Dendritic cell treated with granulocyte-macrophage colony-stimulating factor and Interleukin-4, amounts not matched to agents 40 ng/mL and 50 ng/mL, for 4 days (primary cell): ENCODE measurements at regions not wholly inside any gene's neighbourhood (a gene's known extent, or its start where the extent isn't known, plus 50 kb on each side); places are given as distances from the start of the nearest gene placed in this dataset.
"Not testable (repeated sequence)": the region's sequence is repeated elsewhere in the genome, so short reads cannot be mapped to it uniquely, and the experiment has no call there.

Experiments used
- H3K27ac Mint-ChIP-seq: one replicate; pipeline ENCODE4 v1.8.0; 2022; ENCODE audit warnings: mild to moderate bottlenecking, mixed read lengths
- H3K27me3 Mint-ChIP-seq: one replicate; pipeline ENCODE4 v1.8.0; 2022; ENCODE audit warnings: mild to moderate bottlenecking, mixed read lengths
- H3K36me3 Mint-ChIP-seq: one replicate; pipeline ENCODE4 v1.8.0; 2022; ENCODE audit warnings: low read depth, mixed read lengths
- H3K4me1 Mint-ChIP-seq: one replicate; pipeline ENCODE4 v1.8.0; 2022; ENCODE audit warnings: low read depth, mixed read lengths
- H3K4me3 Mint-ChIP-seq: one replicate; pipeline ENCODE4 v1.8.0; 2022; ENCODE audit warnings: mild to moderate bottlenecking, moderate library complexity, mixed read lengths
- H3K9me3 Mint-ChIP-seq: one replicate; pipeline ENCODE4 v1.8.0; 2022; ENCODE audit warnings: mixed read lengths
- intact Hi-C: fragments of 100-400 bp; cut with micrococcal nuclease; formaldehyde crosslinking; loops from one replicate; pipeline ENCODE4 v1.15.0; 2022

GRCh38 chr1:120972863-120973262 is 83.3 kb downstream of the PPIAL4A start:
- H3K27me3 Mint-ChIP-seq, H3K4me3 Mint-ChIP-seq, H3K9me3 Mint-ChIP-seq, H3K27ac Mint-ChIP-seq, intact Hi-C loops, H3K36me3 Mint-ChIP-seq, H3K4me1 Mint-ChIP-seq: not testable (repeated sequence)

- intact Hi-C loops, H3K4me3 Mint-ChIP-seq, H3K27ac Mint-ChIP-seq, H3K36me3 Mint-ChIP-seq, H3K9me3 Mint-ChIP-seq, H3K27me3 Mint-ChIP-seq, H3K4me1 Mint-ChIP-seq: not testable (repeated sequence)
Observed at GRCh38 chr1:120973836-120974235, 84.3 kb downstream of the PPIAL4A start.

DNA sequence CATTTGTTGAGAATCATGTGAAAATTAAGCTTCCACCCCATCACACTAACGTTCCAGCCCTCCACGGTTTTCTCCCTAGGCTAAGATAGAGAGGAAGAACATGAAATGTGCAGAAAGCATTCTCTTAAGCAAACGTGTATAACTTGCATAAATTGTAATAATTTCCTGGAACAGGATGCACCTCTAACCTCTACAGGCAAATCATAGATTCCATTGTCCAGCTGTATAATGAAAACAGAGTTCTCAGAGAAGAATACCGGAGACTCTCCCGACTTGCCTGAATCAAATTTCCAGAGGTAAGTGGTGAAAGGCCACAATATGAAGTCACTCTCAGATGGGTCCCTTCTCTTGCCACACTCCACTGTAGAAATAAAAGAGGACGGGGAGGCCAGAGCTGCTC is 87.7 kb downstream of the PPIAL4A start:
- H3K27ac Mint-ChIP-seq, H3K27me3 Mint-ChIP-seq: not testable (repeated sequence)

GRCh38 chr1:120981489-120982094 is 92.0 kb downstream of the PPIAL4A start:
- intact Hi-C loops, H3K9me3 Mint-ChIP-seq, H3K36me3 Mint-ChIP-seq, H3K4me1 Mint-ChIP-seq, H3K27ac Mint-ChIP-seq, H3K27me3 Mint-ChIP-seq, H3K4me3 Mint-ChIP-seq: not testable (repeated sequence)

More for the DNA sequence above, 87.7 kb downstream of the PPIAL4A start:
- H3K4me1 Mint-ChIP-seq, intact Hi-C loops, H3K4me3 Mint-ChIP-seq, H3K9me3 Mint-ChIP-seq, H3K36me3 Mint-ChIP-seq: not testable (repeated sequence)

DNA sequence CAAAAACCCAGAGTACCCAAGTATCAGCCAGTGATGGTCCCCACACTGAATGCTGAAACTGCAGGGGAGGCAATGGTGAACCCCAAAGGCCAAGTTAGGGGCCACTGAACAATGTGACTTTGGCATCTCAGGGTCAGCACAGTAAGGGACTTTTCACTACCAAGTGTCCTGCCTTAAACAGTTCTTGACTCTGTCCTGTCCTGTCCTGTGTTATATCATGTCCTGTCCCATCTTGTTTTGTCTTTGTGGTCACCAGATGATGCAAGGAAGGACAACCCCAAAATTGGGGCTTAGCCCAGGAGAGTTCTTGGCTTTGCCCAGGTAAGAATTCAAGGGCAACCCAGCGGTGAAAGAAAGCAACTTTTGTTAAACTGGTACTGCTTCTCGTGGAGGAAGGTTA is 105.0 kb downstream of the PPIAL4A start:
- H3K27me3 Mint-ChIP-seq, H3K4me3 Mint-ChIP-seq, H3K27ac Mint-ChIP-seq, H3K9me3 Mint-ChIP-seq, H3K36me3 Mint-ChIP-seq, intact Hi-C loops, H3K4me1 Mint-ChIP-seq: not testable (repeated sequence)

DNA sequence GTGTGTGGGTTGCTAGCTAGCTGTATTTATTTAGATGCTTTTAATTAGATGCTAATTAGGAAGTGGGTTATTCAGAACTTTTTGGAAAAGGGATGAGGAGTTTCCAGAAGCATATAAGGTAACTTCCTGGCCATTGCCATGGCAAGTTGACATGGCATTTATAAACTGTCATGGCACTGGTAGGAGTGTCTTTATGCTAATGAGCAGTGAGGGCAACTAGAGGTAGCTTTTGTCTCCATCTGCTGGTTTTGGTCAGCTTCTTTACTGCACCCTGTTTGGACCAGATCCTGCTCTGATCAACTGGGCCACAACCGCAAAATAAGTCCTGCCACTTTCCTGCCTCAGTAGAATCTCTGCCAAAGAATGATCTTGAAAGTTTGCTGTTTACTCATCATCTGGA is 105.5 kb downstream of the PPIAL4A start:
- H3K27me3 Mint-ChIP-seq, H3K4me1 Mint-ChIP-seq, H3K4me3 Mint-ChIP-seq, intact Hi-C loops, H3K36me3 Mint-ChIP-seq, H3K9me3 Mint-ChIP-seq, H3K27ac Mint-ChIP-seq: not testable (repeated sequence)

DNA sequence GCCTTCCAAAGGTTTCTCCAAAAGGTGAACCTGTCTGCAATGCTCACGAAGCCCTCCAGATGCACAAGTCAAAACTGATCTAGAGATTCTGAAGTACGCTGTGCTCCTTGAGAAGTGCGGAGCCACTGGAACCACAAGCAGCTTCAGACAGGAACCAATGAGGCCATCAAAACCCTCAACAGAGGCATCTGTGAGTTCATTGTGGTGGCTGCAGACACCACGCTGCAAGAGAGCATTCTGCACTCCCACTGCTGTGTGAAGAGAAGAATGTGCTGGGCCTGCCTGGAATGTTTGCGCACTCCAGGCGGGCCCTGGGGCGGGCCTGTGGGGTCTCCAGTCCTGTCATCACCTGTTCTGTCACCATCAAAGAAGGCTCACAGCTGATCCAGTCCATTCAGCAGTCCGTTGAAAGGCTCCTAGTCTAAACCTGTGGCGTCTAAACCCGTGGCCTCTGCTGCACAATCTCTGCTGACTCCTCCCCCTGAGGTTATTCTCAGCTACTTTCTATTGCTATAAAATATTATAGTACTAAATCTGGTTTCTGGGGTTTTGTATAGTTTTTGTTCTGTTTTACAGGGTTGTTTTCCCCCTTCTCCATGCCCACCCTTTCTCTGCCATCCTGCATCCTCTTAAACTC is 111.6 kb downstream of the PPIAL4A start:
- H3K27me3 Mint-ChIP-seq, H3K27ac Mint-ChIP-seq, intact Hi-C loops, H3K36me3 Mint-ChIP-seq, H3K9me3 Mint-ChIP-seq, H3K4me3 Mint-ChIP-seq, H3K4me1 Mint-ChIP-seq: not testable (repeated sequence)

DNA sequence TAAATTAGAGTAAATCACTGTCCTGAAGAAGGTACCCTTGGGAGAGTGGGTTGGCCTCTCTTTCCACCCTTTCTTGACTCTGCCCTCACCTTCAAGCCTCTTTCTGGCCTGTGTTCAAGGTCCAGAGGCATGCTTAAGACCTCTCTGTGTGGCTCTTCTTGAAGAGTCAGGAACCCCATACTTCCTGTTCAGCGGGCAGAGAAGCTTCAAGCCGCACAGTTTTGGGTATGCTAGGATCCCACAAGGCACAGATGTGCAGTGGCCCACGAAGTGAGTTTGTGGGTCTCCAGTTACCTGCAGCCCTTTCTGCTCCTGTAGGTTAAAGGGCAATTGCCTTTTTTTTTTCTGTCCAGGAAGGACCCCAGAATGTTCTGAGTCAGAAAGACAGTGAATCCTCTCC is 113.7 kb downstream of the PPIAL4A start:
- H3K4me3 Mint-ChIP-seq, H3K36me3 Mint-ChIP-seq, intact Hi-C loops, H3K9me3 Mint-ChIP-seq, H3K27ac Mint-ChIP-seq, H3K4me1 Mint-ChIP-seq: not testable (repeated sequence)
- H3K27me3 Mint-ChIP-seq, result peaks cover 15% of the 10 kb centered on the region

DNA sequence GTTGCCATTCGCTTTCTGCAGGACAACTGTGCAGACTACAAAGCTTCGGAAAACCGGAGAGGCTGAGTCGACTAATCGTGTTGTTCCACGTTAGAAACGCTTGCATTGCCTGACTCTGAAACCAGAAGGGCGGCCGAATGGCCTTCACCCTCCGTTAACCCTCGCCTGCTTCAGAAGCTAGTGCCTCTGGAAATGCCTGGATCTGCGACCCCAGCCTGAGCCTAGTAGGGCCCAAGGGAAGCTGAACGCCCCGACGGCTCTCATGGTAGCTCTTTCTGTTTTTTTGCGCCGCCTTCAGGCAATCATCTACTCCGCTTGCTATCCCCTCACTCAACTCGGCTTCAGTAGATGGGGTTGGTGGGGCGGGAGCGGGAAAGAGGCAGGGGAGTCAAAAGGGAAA is 117.3 kb downstream of the PPIAL4A start:
- Mint-ChIP-seq H3K27me3 (peaks cover 30% of the 10 kb centered on the region), H3K4me1 (peaks cover 19% of the 10 kb centered on the region)
- H3K4me3 Mint-ChIP-seq, H3K27ac Mint-ChIP-seq, intact Hi-C loops, H3K36me3 Mint-ChIP-seq, H3K9me3 Mint-ChIP-seq: not testable (repeated sequence)

DNA sequence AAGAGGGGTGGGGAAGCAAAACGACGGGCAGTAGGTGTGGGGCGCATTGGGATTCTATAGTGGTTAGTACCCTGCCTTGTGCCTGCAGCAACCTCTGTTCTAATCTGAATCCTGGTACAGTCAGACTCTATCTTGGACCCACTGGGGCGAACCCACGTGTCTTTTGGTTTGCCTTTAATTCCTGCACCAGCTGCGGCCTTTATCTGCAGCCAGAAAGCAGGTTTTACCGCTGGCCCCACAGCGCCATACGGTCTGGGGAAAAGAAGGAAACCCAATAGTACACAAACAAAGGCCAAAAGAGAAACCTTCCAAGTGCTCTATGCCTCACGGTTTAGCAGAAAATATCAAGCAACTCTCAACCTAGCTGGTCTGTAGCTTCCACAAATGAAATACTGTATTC is 118.2 kb downstream of the PPIAL4A start:
- H3K27ac Mint-ChIP-seq, H3K36me3 Mint-ChIP-seq, H3K9me3 Mint-ChIP-seq, intact Hi-C loops: not testable (repeated sequence)
- H3K27me3 Mint-ChIP-seq, result peaks cover 30% of the 10 kb centered on the region
- peak overlapping the region; percentile 51 for H3K4me3 Mint-ChIP-seq
- H3K4me1 Mint-ChIP-seq, result peaks cover 19% of the 10 kb centered on the region

- Mint-ChIP-seq H3K4me3 (peak overlapping the region; percentile 68), H3K27me3 (peaks cover 30% of the 10 kb centered on the region), H3K4me1 (peaks cover 19% of the 10 kb centered on the region)
- H3K36me3 Mint-ChIP-seq, intact Hi-C loops, H3K9me3 Mint-ChIP-seq, H3K27ac Mint-ChIP-seq: not testable (repeated sequence)
Observed at GRCh38 chr1:121008512-121009215, 119.1 kb downstream of the PPIAL4A start.

GRCh38 chr1:121009216-121010057 is 119.9 kb downstream of the PPIAL4A start:
- intact Hi-C loops, H3K36me3 Mint-ChIP-seq, H3K27ac Mint-ChIP-seq, H3K9me3 Mint-ChIP-seq: not testable (repeated sequence)
- Mint-ChIP-seq H3K4me3 (peak overlapping the region; percentile 68), H3K27me3 (peaks cover 30% of the 10 kb centered on the region), H3K4me1 (peaks cover 19% of the 10 kb centered on the region)

- H3K36me3 Mint-ChIP-seq, H3K4me3 Mint-ChIP-seq, intact Hi-C loops, H3K27ac Mint-ChIP-seq, H3K9me3 Mint-ChIP-seq: not testable (repeated sequence)
- Mint-ChIP-seq H3K27me3 (peaks cover 30% of the 10 kb centered on the region), H3K4me1 (peaks cover 19% of the 10 kb centered on the region)
Observed at GRCh38 chr1:121010141-121010540, 120.6 kb downstream of the PPIAL4A start.

DNA sequence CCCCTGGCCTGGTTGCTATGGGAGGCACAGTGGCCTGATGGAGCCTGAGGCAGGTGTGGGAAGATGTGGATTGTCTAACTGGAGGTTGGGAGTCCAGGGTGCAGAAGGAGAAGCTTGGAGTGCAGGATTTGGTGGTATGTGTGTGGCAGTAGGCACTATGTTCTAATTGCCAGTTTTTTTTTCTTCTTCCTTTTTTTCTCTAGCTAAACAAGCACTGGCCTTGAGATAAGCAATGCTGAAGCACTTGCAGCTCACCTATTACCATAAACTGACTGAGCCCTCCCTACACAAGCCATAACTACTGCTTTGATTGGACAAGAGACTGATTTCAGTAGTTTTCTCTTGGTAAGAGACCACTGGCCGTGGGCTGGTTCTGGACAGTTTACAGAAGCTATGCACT is 123.6 kb downstream of the PPIAL4A start:
- H3K4me3 Mint-ChIP-seq, intact Hi-C loops, H3K36me3 Mint-ChIP-seq, H3K27ac Mint-ChIP-seq, H3K9me3 Mint-ChIP-seq: not testable (repeated sequence)
- Mint-ChIP-seq H3K4me1 (peaks cover 14% of the 10 kb centered on the region), H3K27me3 (peaks cover 15% of the 10 kb centered on the region)
